ENCODE measurements at regions not wholly inside any gene's neighbourhood (a gene's known extent, or its start where the extent isn't known, plus 50 kb on each side); places are given as distances from the start of the nearest gene placed in this dataset.

- Histone ChIP-seq H2BK12ac (ENCODE audit: insufficient read length, low read depth, low read length) (no peak overlapping the region), H3K27ac (ENCODE audit: insufficient read length, low read depth, low read length) (no peak overlapping the region), H2AK5ac (ENCODE audit: insufficient read length, low read length) (no peak overlapping the region), H3K23ac (ENCODE audit: insufficient read length, low read depth, low read length) (no peak overlapping the region), H4K8ac (replicated peaks; ENCODE audit: insufficient read length, low read depth, low read length) (no peak overlapping the region), H3K27me3 (ENCODE audit: insufficient read depth, low read length) (no peaks in the 10 kb centered on the region), H3K4ac (ENCODE audit: low read depth, low read length) (no peak overlapping the region), H2BK120ac (ENCODE audit: low read depth, low read length, poor library complexity, severe bottlenecking) (no peak overlapping the region), H4K91ac (ENCODE audit: insufficient read length, low read depth, low read length) (no peak overlapping the region), H2AFZ (ENCODE audit: low read length) (no peak overlapping the region), H3K4me2 (ENCODE audit: insufficient read depth, insufficient read length, low read length) (no peak overlapping the region), H3K9ac (ENCODE audit: extremely low read depth, insufficient read length, low read length) (no peak overlapping the region), H3K14ac (ENCODE audit: insufficient read depth, low read length) (no peak overlapping the region), H3K79me2 (ENCODE audit: insufficient read depth, low read length) (no peaks in the 10 kb centered on the region), H2BK5ac (ENCODE audit: insufficient read length, low read length) (no peak overlapping the region), H2BK15ac (ENCODE audit: low read depth, low read length) (no peak overlapping the region), H4K5ac (ENCODE audit: insufficient read length, low read depth, low read length) (no peak overlapping the region), H3K4me1 (ENCODE audit: insufficient read depth, low read length) (no peaks in the 10 kb centered on the region), H3K9me3 (ENCODE audit: control insufficient read depth, low read depth, low read length) (no peaks in the 10 kb centered on the region), H4K20me1 (ENCODE audit: control insufficient read depth, insufficient read depth, insufficient read length) (no peaks in the 10 kb centered on the region), H3K18ac (ENCODE audit: insufficient read length, low read depth, low read length) (no peak overlapping the region), H2BK20ac (ENCODE audit: low read depth, low read length, poor library complexity, severe bottlenecking) (no peak overlapping the region), H3K79me1 (ENCODE audit: insufficient read depth, low read depth, low read length, poor library complexity, severe bottlenecking) (no peaks in the 10 kb centered on the region), H3T11ph (ENCODE audit: low read length) (no peak overlapping the region), H3K56ac (ENCODE audit: insufficient read length, low read depth, low read length) (no peak overlapping the region), H3K23me2 (ENCODE audit: insufficient read length, low read depth, low read length, poor library complexity, severe bottlenecking) (no peaks in the 10 kb centered on the region)
- no peak overlapping the region for H3K27ac Mint-ChIP-seq
- H3K9me3 Mint-ChIP-seq, result peaks cover 3 to 12% of the 10 kb centered on the region in 2 experiments; a peak in 3 of 5 replicates
- DNase-seq, result no peak
- no peak overlapping the region for H3K4me3 Mint-ChIP-seq
- TF ChIP-seq, protein P1, sequence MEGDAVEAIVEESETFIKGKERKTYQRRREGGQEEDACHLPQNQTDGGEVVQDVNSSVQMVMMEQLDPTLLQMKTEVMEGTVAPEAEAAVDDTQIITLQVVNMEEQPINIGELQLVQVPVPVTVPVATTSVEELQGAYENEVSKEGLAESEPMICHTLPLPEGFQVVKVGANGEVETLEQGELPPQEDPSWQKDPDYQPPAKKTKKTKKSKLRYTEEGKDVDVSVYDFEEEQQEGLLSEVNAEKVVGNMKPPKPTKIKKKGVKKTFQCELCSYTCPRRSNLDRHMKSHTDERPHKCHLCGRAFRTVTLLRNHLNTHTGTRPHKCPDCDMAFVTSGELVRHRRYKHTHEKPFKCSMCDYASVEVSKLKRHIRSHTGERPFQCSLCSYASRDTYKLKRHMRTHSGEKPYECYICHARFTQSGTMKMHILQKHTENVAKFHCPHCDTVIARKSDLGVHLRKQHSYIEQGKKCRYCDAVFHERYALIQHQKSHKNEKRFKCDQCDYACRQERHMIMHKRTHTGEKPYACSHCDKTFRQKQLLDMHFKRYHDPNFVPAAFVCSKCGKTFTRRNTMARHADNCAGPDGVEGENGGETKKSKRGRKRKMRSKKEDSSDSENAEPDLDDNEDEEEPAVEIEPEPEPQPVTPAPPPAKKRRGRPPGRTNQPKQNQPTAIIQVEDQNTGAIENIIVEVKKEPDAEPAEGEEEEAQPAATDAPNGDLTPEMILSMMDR (conservative IDR thresholded peaks at IDR 0.05), result no peak
- H3K4me1 Mint-ChIP-seq, result peaks cover 4 to 6% of the 10 kb centered on the region in 2 experiments; a peak in 3 of 4 replicates
- no peaks in the 10 kb centered on the region; the same call in 1 of the 2 replicates for H3K27me3 Mint-ChIP-seq (ENCODE audit: low read depth)
- no peaks in the 10 kb centered on the region for H3K36me3 Mint-ChIP-seq (ENCODE audit: insufficient read depth in 1 of 3, low read depth in 3 of 3)
- WGBS (ENCODE audit: extremely low coverage, insufficient read length, low lambda C conversion rate), result no CpG with 5 or more reads among the region's 1 CpG
These were observed 211.8 kb upstream of the AVPR1A start for GRCh38 chr12:63362791-63363190.
